CD4-positive, alpha-beta T cell treated with Interleukin-2 at 100 ng/mL for 4 hours (primary cell): ENCODE measurements at regions not wholly inside any gene's neighbourhood (a gene's known extent, or its start where the extent isn't known, plus 50 kb on each side); places are given as distances from the start of the nearest gene placed in this dataset.

Experiments
- DNase-seq: peaks from one replicate; pipeline ENCODE4 v3.0.0-alpha.2; 2020; ENCODE audit warnings: low spot score

DNA sequence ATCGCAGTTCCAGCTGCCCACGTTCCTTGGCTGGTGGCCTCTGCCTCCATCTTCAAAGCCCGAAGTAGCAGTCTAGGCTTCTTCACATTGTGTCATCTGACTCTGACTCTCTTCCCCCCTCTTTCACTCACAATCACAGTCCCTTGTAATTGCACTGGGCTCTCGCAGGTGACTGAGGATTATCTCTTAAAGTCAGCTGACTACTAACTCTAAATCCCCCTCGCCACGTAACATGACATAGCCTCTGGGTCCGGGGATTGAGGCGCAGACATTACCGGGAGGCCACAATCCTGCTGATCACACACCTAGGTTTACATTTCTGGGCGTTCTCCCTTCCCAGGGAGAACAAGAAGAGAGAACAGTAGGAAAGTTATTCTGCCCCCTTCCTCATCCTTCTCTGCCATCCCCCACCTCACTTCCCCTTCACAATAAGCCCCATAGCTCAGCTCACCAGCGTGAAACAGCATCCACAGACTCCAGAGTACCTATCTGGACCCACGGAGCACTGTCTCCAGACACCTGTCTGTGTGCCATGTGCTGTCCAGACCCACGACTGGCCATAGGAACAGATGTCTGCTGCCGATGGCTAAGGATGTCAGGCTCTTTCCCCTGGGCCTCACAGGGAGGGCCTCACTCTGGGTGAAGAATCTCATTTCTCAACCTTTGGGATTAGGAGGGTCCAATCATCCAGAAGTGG is 64.3 kb upstream of the FZD7 start:
- DNase-seq: no peak

- no peak for DNase-seq
Measured at GRCh38 chr2:201969938-201970785, 63.5 kb upstream of the FZD7 start.

DNA sequence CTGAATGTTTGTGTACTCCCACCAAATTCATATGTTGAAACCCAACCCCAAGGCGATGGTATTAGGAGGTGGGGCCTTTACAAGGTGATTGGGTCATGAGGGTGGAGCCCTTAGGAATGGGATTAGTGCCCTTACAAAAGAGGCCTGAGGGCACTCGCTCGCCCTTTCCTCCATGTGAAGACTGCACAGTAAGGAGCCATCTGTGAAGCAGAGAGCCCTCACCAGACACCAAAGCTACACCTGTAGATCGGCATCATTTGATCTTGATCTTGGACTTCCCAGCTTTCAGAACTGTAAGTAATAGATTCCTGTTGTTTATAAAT is 62.9 kb upstream of the FZD7 start:
- no peak for DNase-seq

GRCh38 chr2:201971531-201972228 is 62.0 kb upstream of the FZD7 start:
- DNase-seq: no peak

DNA sequence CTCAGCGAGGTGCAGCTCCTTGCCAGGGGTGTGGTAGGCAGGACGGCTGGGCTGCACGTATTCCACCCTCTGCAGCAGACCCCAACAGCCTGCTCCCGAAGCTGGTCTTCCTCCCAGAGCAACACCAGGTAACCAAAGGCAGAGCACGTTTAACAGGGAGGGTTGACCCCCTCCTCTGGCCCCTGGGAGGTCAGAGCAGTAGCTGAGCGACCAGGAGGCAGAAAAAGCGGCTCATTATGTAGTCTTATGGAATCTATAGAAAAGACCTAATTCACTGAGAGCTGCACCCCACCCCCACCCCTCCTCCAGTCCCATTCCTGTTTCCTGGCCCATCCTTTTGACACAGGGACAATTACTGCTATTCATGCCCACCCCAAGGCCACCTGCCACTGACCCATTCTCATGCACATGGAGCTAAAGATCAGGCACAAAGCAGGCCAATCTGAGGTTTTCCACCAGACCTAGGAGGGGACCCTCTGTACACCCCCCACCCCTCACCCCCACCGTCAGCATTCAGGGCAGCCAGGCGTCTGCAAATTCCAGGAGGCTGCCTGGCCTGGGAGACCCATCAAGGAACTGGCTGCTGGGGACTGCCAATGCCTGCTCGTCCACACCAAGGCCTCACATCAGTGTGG is 60.9 kb upstream of the FZD7 start:
- DNase-seq: no peak

DNA sequence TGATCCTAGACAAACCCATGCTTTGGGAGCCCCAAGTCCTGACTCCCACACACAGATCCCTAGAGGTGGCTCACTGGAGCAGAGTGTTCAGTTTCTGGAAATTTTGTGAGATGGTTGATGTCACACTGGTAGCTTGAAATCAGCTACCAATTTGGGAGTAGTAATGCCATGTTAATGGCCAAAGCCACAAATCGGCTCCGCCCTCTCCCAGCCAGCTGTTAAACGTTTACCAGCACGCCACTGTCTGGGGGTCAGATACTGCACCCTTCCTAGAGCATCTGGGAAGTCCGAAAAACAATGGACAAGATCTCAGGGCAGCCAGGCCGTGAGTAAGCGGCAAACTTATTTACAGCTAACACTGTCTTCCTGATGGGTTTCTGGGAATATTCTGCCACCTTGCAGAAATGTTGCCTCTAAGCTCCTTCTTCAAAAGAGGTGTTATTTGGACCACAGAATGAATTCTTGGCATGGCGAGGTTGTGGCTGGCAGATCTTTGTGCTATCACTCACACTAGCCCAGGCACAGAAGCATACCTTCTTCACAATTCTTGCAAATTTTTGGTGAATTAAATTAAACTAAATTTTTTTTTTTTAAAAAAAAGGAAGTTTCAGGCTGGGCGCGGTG is 60.2 kb upstream of the FZD7 start:
- no peak for DNase-seq

GRCh38 chr2:201974171-201975100 is 59.2 kb upstream of the FZD7 start:
- DNase-seq: no peak

GRCh38 chr2:201975434-201975833 is 58.2 kb upstream of the FZD7 start:
- DNase-seq: no peak

- no peak for DNase-seq
Measured at GRCh38 chr2:201975964-201976612, 57.6 kb upstream of the FZD7 start.

DNA sequence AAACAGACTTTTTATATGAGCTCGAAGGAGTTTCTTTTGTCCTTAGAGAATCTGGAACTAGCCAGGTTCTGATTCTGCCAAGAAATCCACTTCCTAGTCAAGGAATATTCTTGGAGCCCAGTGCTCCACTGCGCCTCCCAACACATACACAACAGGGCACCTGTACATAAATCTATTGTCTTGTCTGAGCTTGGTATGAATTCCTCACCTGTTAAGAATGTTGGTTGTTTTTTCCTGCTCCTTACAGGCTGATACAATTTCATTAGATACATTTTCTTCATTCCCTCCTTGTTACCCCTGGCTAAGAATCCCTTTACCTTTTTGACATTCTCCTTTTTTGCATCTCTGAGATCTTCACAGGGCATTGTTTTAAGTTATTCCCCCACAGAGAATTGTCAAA is 56.0 kb upstream of the FZD7 start:
- DNase-seq: no peak

GRCh38 chr2:201978333-201978732 is 55.3 kb upstream of the FZD7 start:
- DNase-seq: no peak

GRCh38 chr2:201978986-201979385 is 54.7 kb upstream of the FZD7 start:
- DNase-seq: no peak

- no peak for DNase-seq
Measured at GRCh38 chr2:201980389-201980821, 53.2 kb upstream of the FZD7 start.

- DNase-seq: no peak
Measured at GRCh38 chr2:201980946-201981345, 52.7 kb upstream of the FZD7 start.

DNA sequence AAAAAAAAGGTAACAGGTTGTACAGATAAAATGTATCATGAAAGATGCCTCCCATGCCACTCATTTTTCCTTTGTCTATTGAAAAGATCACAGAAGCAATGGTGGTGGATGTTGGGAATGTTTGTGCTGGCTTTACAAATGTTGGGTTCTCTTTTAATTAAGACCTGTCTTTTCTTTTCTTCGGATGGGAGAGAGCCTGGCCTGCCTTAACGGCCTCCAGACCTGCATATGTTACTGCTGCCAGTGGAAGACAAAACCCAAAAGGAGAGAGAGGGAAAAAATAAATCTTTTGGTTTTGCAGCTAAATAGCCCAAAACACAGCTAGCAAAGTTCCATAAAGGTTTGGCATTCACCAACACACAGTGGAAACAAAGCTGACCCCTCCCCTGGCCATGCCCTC is 50.5 kb upstream of the FZD7 start:
- no peak for DNase-seq

GRCh38 chr2:201983800-201984199 is 49.9 kb upstream of the FZD7 start:
- no peak for DNase-seq
